ENCODE measurements at regions not wholly inside any gene's neighbourhood (a gene's known extent, or its start where the extent isn't known, plus 50 kb on each side); places are given as distances from the start of the nearest gene placed in this dataset.

GRCh38 chr9:2300325-2300724 lies 285.2 kb downstream of the SMARCA2 start (continued):
- TF ChIP-seq EGR1 (conservative IDR thresholded peaks at IDR 0.05): no peak

- Histone ChIP-seq H3K9ac (ENCODE audit: insufficient read depth in 1 of 2, low read depth in 2 of 2, low read length in 2 of 2) (no peak overlapping the region), H3K27me3 (ENCODE audit: control insufficient read depth in 2 of 2, insufficient read depth in 2 of 2, low read length in 2 of 2) (no peaks in the 10 kb centered on the region), H3K36me3 (ENCODE audit: control insufficient read depth, insufficient read depth, low read length) (no peaks in the 10 kb centered on the region), H3K4me1 (replicated peaks in 1 of 2; ENCODE audit: control insufficient read depth in 2 of 2, insufficient read depth in 2 of 2, low read length in 2 of 2) (no peaks in the 10 kb centered on the region), H3K4me3 (no peak overlapping the region), H3K4me2 (ENCODE audit: insufficient read depth, low read length) (no peak overlapping the region), H3K9me1 (ENCODE audit: control insufficient read depth, insufficient read depth, low read length) (no peaks in the 10 kb centered on the region), H2AFZ (ENCODE audit: low read depth, low read length) (no peak overlapping the region), H3K9me3 (replicated peaks; ENCODE audit: control insufficient read depth, insufficient read depth, low read depth, low read length) (no peaks in the 10 kb centered on the region), H3K27ac (ENCODE audit: extremely low read depth, low read depth, low read length) (no peak overlapping the region), H4K20me1 (replicated peaks; ENCODE audit: control insufficient read depth, insufficient read depth, low read length) (no peaks in the 10 kb centered on the region), H3K79me2 (ENCODE audit: control insufficient read depth, insufficient read depth, low read length) (no peaks in the 10 kb centered on the region)
- in situ Hi-C loops (cut with MboI) (no loop called here), intact Hi-C loops (cut with micrococcal nuclease) (no loop called here)
- BruUV-seq (replicated peaks): no TSS peak
- ChIA-PET POLR2A (no interaction called here), CTCF (ENCODE audit: low intra/inter-chr PET ratio) (no interaction called here)
- ATAC-seq (no peak), FAIRE-seq (no peak), DNase-seq (ENCODE audit: extremely low read depth in 1 of 4, low spot score in 3 of 4) (no peak)
- 0% methylated on average over 1 of the region's 2 CpGs for WGBS (ENCODE audit: insufficient coverage, low coverage, missing lambda C conversion rate)
- TF ChIP-seq SMAD3 (CRISPR knock-in tag; conservative IDR thresholded peaks at IDR 0.05): no peak
- no peak for TF ChIP-seq ZNF436 (CRISPR knock-in tag; IDR thresholded peaks at IDR 0.05)
- TF ChIP-seq ETV5 (CRISPR knock-in tag; IDR thresholded peaks at IDR 0.05; ENCODE audit: low read depth): no peak
- TF ChIP-seq NFYB (IDR thresholded peaks at IDR 0.05; ENCODE audit: extremely low read depth, insufficient read length): no peak
- TF ChIP-seq PRPF4 (IDR thresholded peaks at IDR 0.05; ENCODE audit: insufficient read depth, low read depth, low read length, poor library complexity, severe bottlenecking): no peak
- TF ChIP-seq TEAD1 (CRISPR knock-in tag; IDR thresholded peaks at IDR 0.05): no peak
- no peak for TF ChIP-seq TAL1 (IDR thresholded peaks at IDR 0.05)
- TF ChIP-seq RBBP5 (IDR thresholded peaks at IDR 0.05; ENCODE audit: borderline replicate concordance, insufficient read depth, low read length, poor library complexity, severe bottlenecking): no peak
- TF ChIP-seq PBX2 (CRISPR knock-in tag; IDR thresholded peaks at IDR 0.05; ENCODE audit: low read depth): no peak
- no peak for TF ChIP-seq PBX2 (tag; conservative IDR thresholded peaks at IDR 0.05; ENCODE audit: low read depth)
- TF ChIP-seq ZNF282 (CRISPR knock-in tag; IDR thresholded peaks at IDR 0.05): no peak
- no peak for TF ChIP-seq EGR1 (conservative IDR thresholded peaks at IDR 0.05)
- TF ChIP-seq TCF15 (CRISPR knock-in tag; IDR thresholded peaks at IDR 0.05): no peak
- no peak for TF ChIP-seq ARID3A (IDR thresholded peaks at IDR 0.05; ENCODE audit: borderline replicate concordance, low read depth, low read length)
- TF ChIP-seq ZBTB7A (IDR thresholded peaks at IDR 0.05; ENCODE audit: borderline replicate concordance, control insufficient read depth, low read depth, low read length): no peak
- TF ChIP-seq ZNF778 (CRISPR knock-in tag; IDR thresholded peaks at IDR 0.05): no peak
- no peak for TF ChIP-seq PTTG1 (tag; IDR thresholded peaks at IDR 0.05; ENCODE audit: low read depth)
- no peak for TF ChIP-seq IRF2 (CRISPR knock-in tag; IDR thresholded peaks at IDR 0.05)
Observed at GRCh38 chr9:2302606-2303005, 287.5 kb downstream of the SMARCA2 start.
